CD14-positive monocyte (primary cell): ENCODE measurements at regions not wholly inside any gene's neighbourhood (a gene's known extent, or its start where the extent isn't known, plus 50 kb on each side); places are given as distances from the start of the nearest gene placed in this dataset.

ENCODE experiments used
- DNase-seq, 3 donors: peaks; one replicate each; pipeline ENCODE4 v3.0.0-alpha.2; 2011 to 2022
- H2AFZ ChIP-seq: 2 replicates; pipeline ENCODE4 v1.6.0; 2012; ENCODE audit warnings: mild to moderate bottlenecking, low read depth, low read length, inconsistent platforms; ENCODE audit not compliant: insufficient read depth, poor library complexity, severe bottlenecking
- H3K27ac ChIP-seq, 2 donors: 1 replicate in 1 of 2; 2 replicates in 1 of 2; pipeline ENCODE4 v1.5.1; 2012 to 2013; ENCODE audit warnings: low read length in 2 of 2, control low read depth in 1 of 2, inconsistent platforms in 1 of 2, low read depth in 1 of 2, mild to moderate bottlenecking in 1 of 2
- H3K27me3 ChIP-seq, 2 donors: one replicate each; pipeline versions ENCODE4 v1.6.0 to v1.6.1; 2011 to 2013; ENCODE audit warnings: low read length in 2 of 2; ENCODE audit not compliant: control insufficient read depth in 2 of 2, insufficient read depth in 2 of 2
- H3K36me3 ChIP-seq, 2 donors: replicated peaks in 1 of 2; 1 replicate in 1 of 2; 2 replicates in 1 of 2; pipeline versions ENCODE4 v1.5.1 to v1.6.1; 2012 to 2013; ENCODE audit warnings: low read length in 2 of 2, control low read depth in 1 of 2, inconsistent platforms in 1 of 2, mild to moderate bottlenecking in 1 of 2; ENCODE audit not compliant: insufficient read depth in 2 of 2, control insufficient read depth in 1 of 2
- H3K4me1 ChIP-seq, 2 donors: 1 replicate in 1 of 2; 2 replicates in 1 of 2; pipeline versions ENCODE4 v1.5.1 to v1.6.1; 2012 to 2013; ENCODE audit warnings: low read length in 2 of 2, control low read depth in 1 of 2, inconsistent platforms in 1 of 2, mild to moderate bottlenecking in 1 of 2, moderate library complexity in 1 of 2; ENCODE audit not compliant: insufficient read depth in 2 of 2, control insufficient read depth in 1 of 2
- H3K4me2 ChIP-seq: replicated peaks from 2 replicates; pipeline ENCODE3; 2012; ENCODE audit warnings: low read length, moderate library complexity, mild to moderate bottlenecking; ENCODE audit not compliant: poor library complexity, severe bottlenecking; ENCODE audit errors: extremely low read depth
- H3K4me3 ChIP-seq, 3 experiments: fragments of 200-600 bp in 1 of 3; sonication (generic) in 1 of 3; replicated peaks in 1 of 3; 1 replicate in 2 of 3; 2 replicates in 1 of 3; pipeline ENCODE4 v1.5.1; 2011 to 2013; ENCODE audit warnings: low read length in 3 of 3, mild to moderate bottlenecking in 3 of 3, control low read depth in 2 of 3, low read depth in 2 of 3, inconsistent platforms in 1 of 3, moderate library complexity in 1 of 3
- H3K79me2 ChIP-seq: 2 replicates; pipeline ENCODE4 v1.6.0; 2012; ENCODE audit warnings: mild to moderate bottlenecking, control low read depth, inconsistent platforms, low read length, moderate library complexity; ENCODE audit not compliant: insufficient read depth
- H3K9ac ChIP-seq: 2 replicates; pipeline ENCODE4 v1.6.0; 2017; ENCODE audit warnings: low read length, mild to moderate bottlenecking; ENCODE audit not compliant: insufficient read depth, poor library complexity, severe bottlenecking
- H3K9me3 ChIP-seq, 2 donors: replicated peaks in 1 of 2; 1 replicate in 1 of 2; 2 replicates in 1 of 2; pipeline versions ENCODE4 v1.5.1 to v1.6.1; 2012 to 2013; ENCODE audit warnings: low read length in 2 of 2, control low read depth in 1 of 2; ENCODE audit not compliant: control insufficient read depth in 1 of 2, insufficient read depth in 1 of 2
- H4K20me1 ChIP-seq: 2 replicates; pipeline ENCODE4 v1.6.0; 2012; ENCODE audit warnings: mild to moderate bottlenecking, low read length, control low read depth, moderate library complexity; ENCODE audit not compliant: insufficient read depth
- H3K27ac Mint-ChIP-seq, 7 donors: one replicate each; pipeline ENCODE4 v1.8.0; 2020; ENCODE audit warnings: mild to moderate bottlenecking in 7 of 7, mixed read lengths in 7 of 7, moderate library complexity in 6 of 7, inconsistent platforms in 2 of 7
- H3K27me3 Mint-ChIP-seq, 3 donors: one replicate each; pipeline ENCODE4 v1.8.0; 2021 to 2022; ENCODE audit warnings: low read depth in 3 of 3, mild to moderate bottlenecking in 3 of 3, mixed read lengths in 3 of 3, moderate library complexity in 3 of 3, inconsistent platforms in 1 of 3
- H3K36me3 Mint-ChIP-seq, 2 donors: one replicate each; pipeline ENCODE4 v1.8.0; 2020; ENCODE audit warnings: mixed read lengths in 2 of 2, inconsistent platforms in 1 of 2, mild to moderate bottlenecking in 1 of 2
- H3K4me1 Mint-ChIP-seq: one replicate; pipeline ENCODE4 v1.8.0; 2020; ENCODE audit warnings: mild to moderate bottlenecking, mixed read lengths
- H3K4me3 Mint-ChIP-seq, 2 donors: one replicate each; pipeline ENCODE4 v1.8.0; 2020; ENCODE audit warnings: mild to moderate bottlenecking in 2 of 2, mixed read lengths in 2 of 2, moderate library complexity in 1 of 2
- H3K9me3 Mint-ChIP-seq, 7 donors: one replicate each; pipeline ENCODE4 v1.8.0; 2020 to 2022; ENCODE audit warnings: mixed read lengths in 7 of 7, mild to moderate bottlenecking in 6 of 7, moderate library complexity in 6 of 7, inconsistent platforms in 2 of 7
- WGBS: methylation state at CpG from one replicate; pipeline ENCODE4 v1.1.5; 2013; ENCODE audit warnings: missing lambda C conversion rate; ENCODE audit not compliant: insufficient coverage; 5-methylcytosine and 5-hydroxymethylcytosine counted together
- intact Hi-C, 2 donors: fragments of 100-400 bp; cut with micrococcal nuclease; formaldehyde crosslinking; loops; one replicate each; pipeline versions ENCODE4 v1.15.0 to v1.15.1; 2023
- TF ChIP-seq, protein P1 (sequence below): fragments of 200-600 bp; IDR thresholded peaks from one replicate; pipeline ENCODE4 v1.8.0; 2022; ENCODE audit warnings: antibody characterized with exemption, mild to moderate bottlenecking

DNA sequence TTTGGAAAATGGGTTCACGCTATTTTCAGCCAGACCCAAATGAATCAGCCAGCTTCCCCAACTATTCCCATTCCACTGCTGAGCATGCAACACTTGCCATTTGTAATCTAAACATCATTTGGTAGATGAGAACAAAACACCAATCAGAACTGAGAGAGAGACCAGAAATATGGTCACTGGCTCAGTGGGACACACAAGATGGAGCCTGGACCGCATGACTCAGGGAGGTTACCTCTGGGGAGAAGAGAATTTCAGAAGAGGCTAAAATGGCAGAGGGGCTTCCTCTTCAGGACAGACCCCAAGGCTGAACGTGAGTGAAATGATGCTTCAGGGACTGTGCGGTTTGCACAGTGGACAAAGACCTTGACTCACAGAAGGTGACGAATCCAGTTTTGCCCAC lies 126.6 kb downstream of the URB2 start:
- no peaks in the 10 kb centered on the region for H3K4me1 ChIP-seq
- H3K9me3 ChIP-seq = peaks cover 7 to 8% of the 10 kb centered on the region in 2 donors
- no peak overlapping the region for H3K27ac ChIP-seq
- no peaks in the 10 kb centered on the region for H3K79me2 ChIP-seq
- Mint-ChIP-seq H3K27ac (no peak overlapping the region), H3K9me3 (peaks cover 0 to 12% (median 6%) of the 10 kb centered on the region in 7 donors), H3K27me3 (peaks cover 2 to 4% (median 2%) of the 10 kb centered on the region in 3 donors), H3K36me3 (no peaks in the 10 kb centered on the region), H3K4me3 (no peak overlapping the region), H3K4me1 (peaks cover 4% of the 10 kb centered on the region)
- H3K4me3 ChIP-seq = no peak overlapping the region
- TF ChIP-seq, protein P1, sequence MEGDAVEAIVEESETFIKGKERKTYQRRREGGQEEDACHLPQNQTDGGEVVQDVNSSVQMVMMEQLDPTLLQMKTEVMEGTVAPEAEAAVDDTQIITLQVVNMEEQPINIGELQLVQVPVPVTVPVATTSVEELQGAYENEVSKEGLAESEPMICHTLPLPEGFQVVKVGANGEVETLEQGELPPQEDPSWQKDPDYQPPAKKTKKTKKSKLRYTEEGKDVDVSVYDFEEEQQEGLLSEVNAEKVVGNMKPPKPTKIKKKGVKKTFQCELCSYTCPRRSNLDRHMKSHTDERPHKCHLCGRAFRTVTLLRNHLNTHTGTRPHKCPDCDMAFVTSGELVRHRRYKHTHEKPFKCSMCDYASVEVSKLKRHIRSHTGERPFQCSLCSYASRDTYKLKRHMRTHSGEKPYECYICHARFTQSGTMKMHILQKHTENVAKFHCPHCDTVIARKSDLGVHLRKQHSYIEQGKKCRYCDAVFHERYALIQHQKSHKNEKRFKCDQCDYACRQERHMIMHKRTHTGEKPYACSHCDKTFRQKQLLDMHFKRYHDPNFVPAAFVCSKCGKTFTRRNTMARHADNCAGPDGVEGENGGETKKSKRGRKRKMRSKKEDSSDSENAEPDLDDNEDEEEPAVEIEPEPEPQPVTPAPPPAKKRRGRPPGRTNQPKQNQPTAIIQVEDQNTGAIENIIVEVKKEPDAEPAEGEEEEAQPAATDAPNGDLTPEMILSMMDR = no peak
- H3K27me3 ChIP-seq = no peaks in the 10 kb centered on the region
- DNase-seq = no peak
- H4K20me1 ChIP-seq = no peaks in the 10 kb centered on the region
- WGBS = 100% methylated on average over 2 of the region's 5 CpGs
- H3K9ac ChIP-seq = no peak overlapping the region
- intact Hi-C loops = no loop called here
- no peaks in the 10 kb centered on the region for H3K36me3 ChIP-seq
- H3K4me2 ChIP-seq = no peak overlapping the region
- H2AFZ ChIP-seq = no peak overlapping the region

DNA sequence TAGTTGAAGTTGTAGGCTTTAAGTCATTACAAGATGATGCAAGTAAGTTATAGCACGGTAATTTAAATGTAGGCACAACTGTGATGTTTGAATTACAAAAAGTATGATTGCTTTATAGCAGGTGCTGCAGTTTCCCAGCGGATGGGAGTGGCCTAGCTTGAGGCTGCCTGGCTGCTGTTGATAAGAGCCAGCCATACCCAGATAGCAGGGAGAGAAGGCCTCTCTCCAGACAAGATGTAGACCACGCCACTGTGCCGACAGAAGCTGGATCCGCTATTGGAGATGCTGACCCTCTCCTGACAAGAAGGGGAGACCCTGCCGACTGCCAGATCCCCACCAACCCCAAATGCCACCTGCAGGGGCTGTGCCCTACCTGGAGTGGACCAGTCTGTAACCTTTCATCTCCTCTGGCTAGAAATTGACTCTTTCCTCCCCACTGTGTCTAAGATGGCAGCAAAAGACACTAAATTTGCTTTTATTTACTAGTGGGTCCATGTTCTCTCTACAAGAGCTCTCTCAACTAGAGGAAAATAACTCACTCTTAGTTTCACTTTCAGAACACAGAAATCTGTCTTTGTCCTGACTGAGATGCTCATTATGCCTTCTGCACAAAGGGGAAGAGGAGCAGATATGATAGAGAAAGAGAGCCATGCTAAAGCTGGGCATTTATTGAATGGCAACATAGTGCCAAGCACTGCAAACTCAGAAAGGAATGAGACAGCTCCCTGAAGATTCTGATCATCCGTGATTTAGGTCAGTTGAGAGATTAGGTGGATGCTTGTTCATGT lies 127.9 kb downstream of the URB2 start:
- Histone ChIP-seq H3K4me2 (no peak overlapping the region), H3K36me3 (no peaks in the 10 kb centered on the region), H3K27me3 (no peaks in the 10 kb centered on the region), H3K27ac (no peak overlapping the region), H2AFZ (peak overlapping the region; percentile 24), H4K20me1 (no peaks in the 10 kb centered on the region), H3K4me3 (no peak overlapping the region), H3K9me3 (peaks cover 8 to 10% of the 10 kb centered on the region in 2 donors), H3K9ac (no peak overlapping the region), H3K4me1 (no peaks in the 10 kb centered on the region), H3K79me2 (no peaks in the 10 kb centered on the region)
- intact Hi-C loops = no loop called here
- TF ChIP-seq, protein P1 = no peak
- Mint-ChIP-seq H3K27ac (no peak overlapping the region), H3K4me1 (peaks cover 4% of the 10 kb centered on the region), H3K4me3 (no peak overlapping the region), H3K36me3 (no peaks in the 10 kb centered on the region), H3K27me3 (peaks cover 2% of the 10 kb centered on the region in 3 donors), H3K9me3 (peaks cover 0 to 14% (median 7%) of the 10 kb centered on the region in 7 donors)
- DNase-seq = no peak
- WGBS = 12% methylated on average over 6 of the region's 7 CpGs
